K562 (cell line): ENCODE measurements at regions not wholly inside any gene's neighbourhood (a gene's known extent, or its start where the extent isn't known, plus 50 kb on each side); places are given as distances from the start of the nearest gene placed in this dataset.

ENCODE experiments used
- ARNT ChIP-seq, 2 experiments: fragments of 450-650 bp; IDR thresholded peaks; 2 replicates each; pipeline ENCODE4 v1.6.1; 2016; ENCODE audit warnings: mild to moderate bottlenecking in 1 of 2
- CBX3 ChIP-seq, 2 experiments: IDR thresholded peaks; 1 replicate in 1 of 2; 2 replicates in 1 of 2; pipeline ENCODE4 v1.6.1; 2012; ENCODE audit warnings: inconsistent platforms in 2 of 2, low read length in 2 of 2, borderline replicate concordance in 1 of 2, control low read depth in 1 of 2
- CBX8 ChIP-seq: fragments of 200-600 bp; sonication (generic); IDR thresholded peaks from 2 replicates; pipeline ENCODE4 v1.6.1; 2012; ENCODE audit warnings: borderline replicate concordance, mixed run types, low read depth, mild to moderate bottlenecking, moderate library complexity, mixed read lengths, low read length, control low read depth, inconsistent platforms; ENCODE audit not compliant: poor library complexity, severe bottlenecking; ENCODE audit errors: extremely low read depth
- CHCHD3 ChIP-seq: fragments of 250-450 bp; sonication (Bioruptor Pico); IDR thresholded peaks from 2 replicates; pipeline ENCODE4 v2.1.2; 2022; ENCODE audit warnings: mild to moderate bottlenecking
- CREM ChIP-seq: IDR thresholded peaks from 2 replicates; pipeline ENCODE4 v1.6.1; 2014; ENCODE audit warnings: antibody characterized with exemption, low read depth
- FOXJ3 ChIP-seq: sonication (generic); formaldehyde crosslinking; IDR thresholded peaks from 2 replicates; pipeline ENCODE4 v1.4.0; 2020; ENCODE audit warnings: mild to moderate bottlenecking, missing genetic modification reagents
- HNRNPK ChIP-seq: fragments of 200-400 bp; formaldehyde crosslinking; IDR thresholded peaks from one replicate; pipeline ENCODE4 v1.6.1; 2018; ENCODE audit warnings: mild to moderate bottlenecking, low read depth, low read length; ENCODE audit not compliant: poor library complexity, severe bottlenecking
- HOMEZ ChIP-seq: fragments of 250-450 bp; sonication (Bioruptor Pico); IDR thresholded peaks from 2 replicates; pipeline ENCODE4 v1.4.0; 2020; ENCODE audit warnings: mild to moderate bottlenecking, moderate library complexity
- MED1 ChIP-seq: sonication (generic); formaldehyde crosslinking; IDR thresholded peaks from 2 replicates; pipeline ENCODE4 v1.8.1; 2023; ENCODE audit warnings: missing genetic modification reagents, borderline replicate concordance
- PBX2 ChIP-seq, 2 experiments: IDR thresholded peaks in 1 of 2; conservative IDR thresholded peaks in 1 of 2; 2 replicates each; pipeline ENCODE4 v1.6.1; 2016; ENCODE audit warnings: low read depth in 2 of 2, mild to moderate bottlenecking in 1 of 2, missing compliant biosample characterization in 1 of 2, missing genetic modification characterization in 1 of 2, moderate library complexity in 1 of 2
- RFX5 ChIP-seq: IDR thresholded peaks from 2 replicates; pipeline ENCODE4 v1.6.1; 2011; ENCODE audit warnings: low read depth, mild to moderate bottlenecking, improper control_type of control experiment, low read length
- ZBED1 ChIP-seq: IDR thresholded peaks from 2 replicates; pipeline ENCODE4 v1.6.1; 2014
- ZBTB5 ChIP-seq: fragments of 450-650 bp; IDR thresholded peaks from 2 replicates; pipeline ENCODE4 v1.6.1; 2017; ENCODE audit warnings: antibody characterized with exemption
- ZHX1 ChIP-seq: fragments of 150-350 bp; conservative IDR thresholded peaks from 2 replicates; pipeline ENCODE4 v1.6.1; 2014; ENCODE audit warnings: low read length
- ZNF165 ChIP-seq: fragments of 250-450 bp; sonication (Bioruptor Pico); IDR thresholded peaks from 2 replicates; pipeline ENCODE4 v1.4.0; 2020; ENCODE audit warnings: borderline replicate concordance
- ZNF263 ChIP-seq: sonication (generic); formaldehyde crosslinking; IDR thresholded peaks from 2 replicates; pipeline ENCODE4 v1.8.0; 2022; ENCODE audit warnings: mild to moderate bottlenecking, missing genetic modification reagents, borderline replicate concordance
- ZNF699 ChIP-seq: fragments of 250-450 bp; sonication (Bioruptor Pico); IDR thresholded peaks from 2 replicates; pipeline ENCODE4 v1.8.0; 2021; ENCODE audit warnings: mild to moderate bottlenecking, moderate library complexity; ENCODE audit not compliant: insufficient replicate concordance
- ZNF77 ChIP-seq: fragments of 250-450 bp; sonication (Bioruptor Pico); IDR thresholded peaks from 2 replicates; pipeline ENCODE4 v1.5.0; 2020

- TF ChIP-seq FOXJ3 (CRISPR knock-in tag) (no peak), HOMEZ (CRISPR knock-in tag) (no peak), CBX8 (no peak), CREM (no peak), ZBTB5 (0 out of 2 replicates have a peak, but pooled peaks have one; percentile 33), CBX3 (IDR thresholded peaks at IDR 0.05; ENCODE audit: borderline replicate concordance in 1 of 2, low read length in 2 of 2) (no peak), HNRNPK (peak; percentile 10), ZNF77 (no peak), ARNT (IDR thresholded peaks at IDR 0.05) (no peak), RFX5 (no peak), CHCHD3 (CRISPR knock-in tag) (no peak), PBX2 (CRISPR knock-in tag; IDR thresholded peaks at IDR 0.05; ENCODE audit: low read depth) (no peak), PBX2 (tag; conservative IDR thresholded peaks at IDR 0.05; ENCODE audit: low read depth) (no peak), ZNF699 (CRISPR knock-in tag) (no peak), ZHX1 (no peak), ZBED1 (no peak), MED1 (no peak), ZNF165 (CRISPR knock-in tag) (no peak), ZNF263 (CRISPR knock-in tag) (no peak)
Measured at GRCh38 chr5:28780083-28780692, 1741.8 kb upstream of the CDH9 start (continued).
